HG02623 (cell line): ENCODE measurements at regions not wholly inside any gene's neighbourhood (a gene's known extent, or its start where the extent isn't known, plus 50 kb on each side); places are given as distances from the start of the nearest gene placed in this dataset.
"Not testable (repeated sequence)": the region's sequence is repeated elsewhere in the genome, so short reads cannot be mapped to it uniquely, and the experiment has no call there.

Experiments used
- ATAC-seq: cut with Tn5 transposase; IDR thresholded peaks from one replicate; pipeline ENCODE4 v1.9.1; 2021; ENCODE audit warnings: moderate library complexity; ENCODE audit not compliant: unreplicated experiment

DNA sequence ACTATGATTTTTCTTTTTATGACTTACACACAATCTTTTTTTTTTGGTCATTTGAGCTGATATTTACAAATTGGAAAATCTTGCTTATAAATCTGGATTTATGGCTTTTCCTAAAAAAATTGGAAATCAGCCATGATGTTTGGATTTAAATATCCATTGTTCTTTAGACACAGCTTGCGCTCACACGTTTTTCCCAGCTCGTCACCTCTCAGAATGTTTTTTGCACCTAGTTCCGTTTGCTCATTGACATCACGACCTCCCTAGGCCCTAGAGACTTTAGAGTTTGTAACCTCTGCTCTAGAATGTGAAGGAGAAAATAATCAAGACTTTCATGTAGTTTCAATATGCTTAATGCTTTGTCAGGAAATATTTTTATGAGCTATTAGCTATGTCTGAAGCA lies 930.5 kb downstream of the TLE4 start:
- no peak for ATAC-seq

DNA sequence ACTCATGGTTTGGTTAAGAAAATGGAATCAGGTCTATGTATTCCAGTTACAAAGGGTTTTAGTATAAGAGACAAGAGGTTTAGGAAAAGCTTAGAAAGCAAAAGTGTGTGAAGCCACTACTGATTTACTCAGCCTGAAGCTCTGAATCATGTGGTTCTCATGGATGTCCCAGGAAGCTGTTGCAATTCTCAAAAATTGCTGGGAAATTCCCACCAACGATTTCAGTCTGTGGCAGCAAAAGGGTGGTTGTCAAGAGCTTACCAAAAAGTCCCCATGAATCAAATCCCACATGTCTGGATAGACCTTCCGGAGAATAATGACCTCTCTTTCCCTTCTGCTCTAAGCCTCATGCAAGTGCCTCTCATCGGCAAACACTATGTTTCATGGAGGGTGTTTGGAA lies 929.9 kb downstream of the TLE4 start:
- ATAC-seq: no peak

DNA sequence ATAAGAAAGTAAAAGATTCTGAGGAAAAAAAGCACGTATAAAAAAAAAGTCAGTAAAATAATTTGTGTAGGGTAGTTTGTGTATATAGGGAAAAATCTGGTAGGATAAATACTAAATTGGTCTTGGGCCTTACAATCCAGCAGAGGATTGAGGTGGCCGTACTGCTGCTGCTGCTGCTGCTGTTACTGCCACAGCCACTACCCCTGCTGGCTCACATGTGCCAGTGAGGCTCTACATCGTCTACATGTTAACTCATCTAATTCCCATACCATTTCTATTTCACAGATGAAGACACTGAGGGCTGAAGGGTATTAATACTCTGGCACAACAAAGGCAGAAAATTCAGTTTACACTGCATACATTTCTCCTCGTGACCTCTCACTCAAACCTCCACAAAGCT lies 928.5 kb downstream of the TLE4 start:
- no peak for ATAC-seq

DNA sequence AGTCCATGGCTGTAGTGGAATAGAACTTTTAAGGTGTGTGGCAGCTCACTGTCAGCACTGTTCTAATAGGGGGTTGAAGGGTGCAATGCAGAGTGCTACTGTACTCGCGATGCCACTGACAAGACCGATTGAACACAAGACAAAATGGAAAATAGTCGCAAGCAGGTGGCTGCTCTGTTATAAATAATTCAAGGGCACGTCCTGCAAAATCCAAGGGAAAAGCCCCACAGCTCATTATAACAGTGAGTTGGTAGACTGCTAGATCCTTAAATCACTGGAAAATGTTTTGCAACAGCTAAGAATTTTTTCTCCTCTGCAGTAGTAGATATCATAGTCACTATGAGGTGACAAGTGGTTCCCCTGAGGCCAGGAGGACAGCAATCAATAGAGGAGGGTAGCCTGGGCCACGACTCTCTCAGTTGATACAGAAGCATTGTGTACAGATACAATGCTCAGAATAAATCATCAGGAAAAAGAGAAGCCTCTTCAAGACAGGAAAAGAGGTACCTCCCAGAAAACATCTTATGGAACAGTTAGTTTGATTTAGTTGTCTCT lies 926.3 kb downstream of the TLE4 start:
- no peak for ATAC-seq

DNA sequence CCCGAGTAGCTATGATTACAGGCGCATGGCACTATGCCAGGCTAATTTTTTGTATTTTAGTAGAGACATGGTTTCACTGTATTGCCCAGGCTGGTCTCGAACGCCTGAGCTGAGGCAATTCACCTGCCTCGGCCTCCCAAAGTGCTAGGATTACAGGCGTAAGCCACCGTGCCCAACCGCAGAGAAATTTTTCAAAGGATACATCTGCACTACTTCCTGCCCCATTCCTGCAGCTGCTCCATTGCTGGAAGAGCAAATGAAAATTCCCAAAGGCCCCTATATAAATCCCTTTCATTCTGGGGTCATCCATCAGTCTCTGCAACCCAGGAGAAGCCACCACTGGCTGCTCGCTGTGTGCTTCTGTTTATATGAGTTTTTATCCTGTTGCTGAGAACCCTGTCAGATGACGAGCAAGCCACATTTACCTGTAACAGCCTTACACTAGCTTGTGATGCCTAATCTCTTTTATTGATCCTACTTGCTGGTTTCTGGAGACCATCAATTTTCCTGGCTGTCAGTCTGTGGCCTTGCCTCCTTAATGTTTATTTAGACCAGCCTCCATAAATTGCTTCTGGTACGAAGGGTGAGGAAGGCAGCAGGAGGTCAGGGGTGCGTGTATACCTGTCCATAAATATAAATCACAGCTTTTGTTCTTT lies 925.3 kb downstream of the TLE4 start:
- ATAC-seq: no peak

DNA sequence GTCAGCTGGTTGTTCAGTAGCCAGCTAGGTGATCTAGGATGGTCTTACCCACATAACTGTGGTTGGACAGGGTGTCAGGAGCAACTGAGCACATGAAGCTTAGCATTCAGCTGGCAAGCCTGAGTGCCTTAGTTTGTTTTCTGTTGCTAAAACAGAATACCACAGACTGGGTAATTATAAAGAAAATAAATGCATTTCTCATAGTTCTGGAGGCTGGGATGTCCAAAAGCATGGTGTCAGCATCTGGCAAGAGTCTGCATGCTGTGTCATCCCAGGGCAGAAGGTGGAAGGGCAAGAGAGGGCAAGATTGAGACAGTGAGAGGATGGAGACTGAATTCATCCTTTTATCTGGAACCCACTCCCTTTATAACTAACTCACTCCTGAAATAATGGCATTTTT lies 921.5 kb downstream of the TLE4 start:
- ATAC-seq: no peak

DNA sequence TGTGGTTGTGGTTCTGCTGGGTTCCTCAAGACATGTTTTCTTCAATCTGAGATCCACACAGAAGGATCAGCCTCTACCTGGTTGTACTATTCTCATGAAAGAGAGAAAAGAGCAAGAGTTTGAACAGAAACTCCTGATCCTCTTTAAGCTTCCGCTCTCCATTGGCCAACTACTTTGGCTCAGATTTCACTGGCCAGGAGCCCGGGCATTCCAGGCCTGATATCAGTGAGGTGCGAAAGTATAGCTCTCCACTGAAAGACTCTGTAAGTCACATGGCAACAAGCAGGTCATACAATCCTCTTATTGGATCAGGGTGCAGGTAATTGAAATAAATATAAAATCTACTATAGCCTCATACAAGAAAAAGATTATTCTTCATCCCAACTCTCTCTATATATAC lies 920.5 kb downstream of the TLE4 start:
- ATAC-seq: no peak

DNA sequence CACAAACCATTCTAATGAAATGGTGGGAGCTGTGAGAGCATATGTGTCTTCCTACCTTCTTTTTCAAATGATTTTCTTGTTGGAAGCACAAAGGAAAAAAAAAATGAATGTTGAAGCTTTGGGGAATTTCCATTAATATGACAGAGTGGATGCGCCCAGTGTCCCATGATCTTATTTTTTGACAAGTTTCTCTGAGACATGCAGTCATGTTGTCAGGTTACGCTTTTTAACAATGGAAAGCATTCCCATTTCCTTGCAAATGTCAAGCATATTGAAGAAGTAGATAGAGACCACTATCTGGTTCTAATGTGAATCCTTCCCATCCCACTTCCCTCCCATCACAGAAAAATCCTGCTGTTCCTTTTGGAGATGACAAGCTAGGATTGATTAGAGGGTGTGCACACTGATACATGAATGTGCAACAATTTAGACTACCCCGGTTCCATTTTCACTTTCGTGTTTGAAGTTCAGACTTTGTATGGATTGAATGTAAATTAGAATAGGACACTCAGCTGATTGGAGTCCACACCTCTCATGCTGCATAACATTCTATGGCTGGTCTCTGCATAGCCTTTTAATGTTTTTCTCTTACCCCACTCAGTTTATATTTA lies 919.4 kb downstream of the TLE4 start:
- ATAC-seq: no peak

DNA sequence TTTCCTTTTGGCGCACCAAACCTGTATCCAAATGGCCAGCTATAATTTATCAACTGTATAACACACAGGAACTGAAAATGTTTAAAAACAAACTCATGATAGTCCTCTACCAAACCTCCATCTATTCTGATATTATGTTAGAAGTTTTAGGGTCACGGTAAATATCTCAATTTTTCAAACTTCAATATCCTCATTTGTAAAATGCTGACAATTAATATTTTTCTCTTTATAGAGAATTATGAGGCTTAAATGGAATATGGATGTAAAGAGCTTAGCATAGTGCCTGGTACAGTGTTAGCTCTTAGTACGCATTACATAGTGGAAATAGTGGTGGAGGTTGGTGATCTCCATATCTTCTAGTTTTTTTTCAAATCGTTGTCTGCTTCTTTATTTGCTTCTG lies 917.6 kb downstream of the TLE4 start:
- ATAC-seq: no peak

DNA sequence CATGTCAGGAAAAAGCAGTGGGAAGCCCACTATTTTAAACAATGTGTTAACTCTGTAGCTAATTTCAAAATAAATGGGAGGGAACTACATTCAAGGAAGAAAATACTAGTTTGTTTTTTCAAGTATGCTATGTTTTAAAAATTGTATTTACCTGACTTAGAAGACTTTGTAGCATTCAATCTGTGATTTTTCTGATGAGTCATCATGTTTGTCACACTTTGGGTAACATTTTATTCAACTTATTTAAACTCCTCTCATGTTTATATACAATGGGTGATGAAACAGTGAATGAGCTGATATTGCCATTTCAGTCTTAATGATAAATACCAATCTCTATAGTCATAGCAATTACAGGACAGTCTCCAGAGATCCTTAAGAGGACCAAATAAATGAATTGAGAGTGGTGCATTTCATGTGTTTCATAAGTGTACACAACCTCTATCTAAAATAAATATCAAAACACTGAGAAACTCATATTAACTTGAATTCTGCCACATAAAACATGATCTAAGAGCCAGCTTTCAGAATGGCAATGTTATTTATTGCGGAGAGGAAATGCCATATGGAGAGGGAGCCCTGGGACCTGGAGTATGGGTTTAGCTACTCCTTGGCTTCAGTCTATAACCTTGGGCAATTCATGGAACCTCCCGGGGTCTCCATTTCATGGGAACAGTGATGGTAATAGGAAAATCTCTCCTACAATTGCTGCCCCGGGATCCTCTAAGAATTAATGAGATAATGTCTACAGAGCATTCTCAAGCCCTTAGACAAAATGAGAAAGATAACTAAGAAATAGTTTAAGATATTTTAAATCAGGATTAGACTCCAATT lies 913.9 kb downstream of the TLE4 start:
- no peak for ATAC-seq

DNA sequence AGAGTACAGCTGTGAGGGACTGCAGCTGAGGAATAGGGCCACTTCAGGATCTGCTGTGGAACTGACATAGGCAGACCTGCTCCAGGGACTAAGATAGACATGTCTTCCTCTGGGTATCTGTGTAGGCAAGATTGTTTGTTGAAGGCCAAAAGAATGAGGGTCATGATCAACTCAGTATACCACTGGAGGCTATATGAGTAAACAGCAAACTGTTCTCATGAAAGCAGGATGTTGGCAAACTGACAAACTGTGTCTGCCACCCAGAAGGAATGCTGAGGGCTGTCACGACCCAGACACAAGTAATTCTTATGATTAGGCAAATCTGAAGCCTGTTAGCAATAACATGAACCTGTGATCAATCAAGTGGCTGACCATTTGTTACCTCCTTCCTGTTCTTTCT lies 910.5 kb downstream of the TLE4 start:
- not testable (repeated sequence) for ATAC-seq

DNA sequence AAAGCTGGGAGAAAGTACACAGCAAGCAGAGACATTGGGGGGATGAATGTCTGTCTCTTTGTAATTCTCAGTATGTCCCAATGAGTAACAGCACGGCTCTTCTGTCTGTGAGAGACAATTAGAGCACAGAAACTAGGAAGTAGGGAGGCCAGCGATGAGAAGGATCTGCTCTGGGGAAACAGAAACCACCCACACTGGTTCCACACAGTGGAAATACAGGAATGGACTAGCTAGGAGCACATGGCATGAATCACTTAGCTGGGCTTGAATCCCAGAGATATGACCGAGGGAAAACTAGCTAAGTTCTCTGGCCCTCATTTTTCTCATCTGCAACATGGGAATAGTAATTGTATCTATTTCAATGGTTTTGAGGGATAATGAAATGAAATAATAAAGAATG lies 895.9 kb downstream of the TLE4 start:
- ATAC-seq: no peak

DNA sequence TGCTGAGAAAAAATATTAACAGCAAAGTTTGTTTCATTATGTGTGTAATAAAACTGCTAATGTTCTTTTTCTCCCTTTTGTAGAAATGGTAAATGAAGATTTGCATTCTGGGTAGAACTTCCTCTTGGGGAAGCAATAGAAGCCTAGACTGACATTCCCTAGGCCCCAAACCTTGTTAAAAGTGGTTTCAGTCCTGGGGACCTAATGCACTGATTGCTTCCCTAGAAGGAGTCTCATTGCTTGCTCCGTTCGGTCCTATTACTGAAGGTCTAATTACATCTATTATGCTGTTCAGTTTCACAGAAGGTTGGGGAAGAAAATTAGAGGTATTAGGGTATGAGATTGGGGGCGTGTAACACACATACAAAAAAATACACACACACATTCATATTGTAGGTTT lies 893.8 kb downstream of the TLE4 start:
- no peak for ATAC-seq

DNA sequence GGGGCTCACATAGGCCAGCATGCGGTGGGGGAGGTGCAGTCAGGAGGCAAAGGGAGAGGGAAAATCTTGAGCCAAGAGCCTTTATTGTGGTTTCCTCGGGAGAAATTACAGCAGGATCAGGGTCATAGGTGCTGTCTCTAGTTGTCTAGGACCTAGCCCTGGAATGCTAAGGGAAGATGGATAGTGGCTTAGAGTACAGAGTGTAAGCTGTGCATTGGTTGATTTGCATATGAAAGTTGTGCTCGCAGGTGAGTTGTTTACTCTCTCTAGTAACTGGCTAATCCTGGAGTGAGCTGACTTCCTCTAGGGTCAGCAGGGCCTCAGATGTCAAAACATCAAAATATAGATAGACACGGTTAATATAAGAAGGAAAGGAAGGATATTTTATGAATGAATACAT lies 877.7 kb downstream of the TLE4 start:
- ATAC-seq: no peak

DNA sequence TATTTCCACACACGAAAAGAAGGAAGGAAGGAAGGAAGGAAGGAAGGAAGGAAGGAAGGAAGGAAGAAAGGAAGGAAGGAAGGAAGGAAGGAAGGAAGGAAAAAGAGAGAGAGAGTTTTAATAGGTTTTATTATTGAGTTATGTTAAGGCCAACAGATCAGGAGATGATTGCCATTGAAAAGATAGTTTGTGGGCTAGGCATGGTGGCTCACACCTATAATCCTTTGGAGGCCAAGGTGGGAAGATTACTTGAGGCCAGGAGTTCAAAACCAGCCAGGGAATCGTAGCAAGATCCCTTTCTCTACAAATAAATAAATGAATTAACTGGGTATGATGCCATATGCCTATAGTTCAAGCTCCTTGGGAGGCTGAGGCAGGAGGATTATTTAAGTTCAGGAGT lies 877.2 kb downstream of the TLE4 start:
- no peak for ATAC-seq

DNA sequence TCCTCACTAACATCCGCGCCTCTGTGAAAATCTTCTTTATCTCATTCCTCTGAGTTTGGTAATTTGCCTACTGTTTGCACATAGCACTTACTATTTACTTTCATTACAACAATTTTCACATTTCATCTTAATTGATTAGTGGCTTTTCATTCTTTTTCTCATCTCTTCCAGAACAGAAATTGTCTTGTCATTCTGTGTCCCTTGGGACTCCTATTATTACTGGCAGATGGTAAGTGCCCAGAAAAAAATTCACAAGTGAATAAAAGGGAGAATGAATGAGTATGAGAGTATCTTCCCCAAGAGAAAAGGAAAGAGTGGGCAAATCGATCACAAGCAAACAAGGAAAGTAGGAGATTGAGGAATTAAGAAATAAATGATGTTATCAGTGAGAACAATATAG lies 876.1 kb downstream of the TLE4 start:
- ATAC-seq: no peak

DNA sequence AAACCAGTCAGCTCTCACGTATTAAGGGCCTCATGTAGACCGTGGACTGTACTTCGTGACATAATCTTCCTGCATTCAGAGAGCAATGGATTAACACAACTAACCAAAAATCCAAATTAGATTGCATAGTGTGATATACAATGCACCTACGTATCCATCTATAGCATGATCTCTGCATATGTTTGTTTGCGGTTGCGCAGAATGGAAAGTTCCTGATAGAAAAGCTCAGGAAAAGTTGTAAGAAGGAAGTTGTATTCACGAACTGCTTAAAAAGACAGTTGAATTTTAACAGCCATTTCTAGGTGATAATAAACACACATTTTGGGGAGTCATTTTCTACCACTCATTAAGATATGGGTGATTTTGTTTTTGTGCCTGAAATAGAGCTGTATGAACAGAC lies 869.0 kb downstream of the TLE4 start:
- ATAC-seq: no peak

DNA sequence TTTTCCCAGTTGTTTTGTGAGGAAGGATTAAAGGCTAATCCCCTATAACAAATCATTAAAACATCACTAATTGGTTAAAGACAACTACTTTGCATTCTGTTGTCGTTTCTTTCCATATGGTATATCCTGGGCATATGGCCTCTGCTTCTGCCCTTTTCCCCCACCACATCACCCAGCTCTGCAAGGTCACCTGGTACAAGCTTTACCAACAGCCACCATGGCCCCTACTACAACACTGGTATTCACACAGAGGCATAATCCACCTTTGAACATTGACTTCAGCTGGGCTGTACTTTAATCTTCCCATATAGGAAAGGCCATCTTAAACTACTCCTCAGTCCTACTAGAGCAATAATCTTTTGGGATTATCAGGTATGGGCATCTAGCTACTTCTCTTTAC lies 866.1 kb downstream of the TLE4 start:
- ATAC-seq: no peak

DNA sequence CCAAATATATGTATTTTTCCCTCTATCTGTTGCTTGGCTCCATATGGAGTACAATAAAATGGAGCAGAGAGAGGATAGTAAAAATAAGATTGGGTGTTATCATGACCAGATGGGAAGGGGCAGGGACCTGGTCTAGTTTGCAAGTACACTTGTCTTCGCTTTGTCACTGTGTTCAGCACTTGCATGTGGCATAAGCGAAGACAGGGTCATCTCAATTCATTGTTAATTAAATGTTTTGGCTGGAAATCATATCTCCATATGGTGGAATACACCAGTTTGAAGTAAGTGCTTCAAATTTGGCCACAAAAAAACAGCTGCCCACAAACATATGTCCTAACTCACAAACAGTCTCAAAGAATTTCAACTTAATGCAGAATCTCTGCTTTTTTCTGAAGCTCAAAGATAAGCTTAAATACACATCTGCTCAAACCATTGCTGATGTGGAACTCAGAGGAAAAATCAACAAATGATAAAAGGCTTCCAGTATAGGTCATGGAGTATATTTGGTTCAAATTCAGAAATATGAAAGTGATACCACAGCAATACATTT lies 865.4 kb downstream of the TLE4 start:
- ATAC-seq: no peak

DNA sequence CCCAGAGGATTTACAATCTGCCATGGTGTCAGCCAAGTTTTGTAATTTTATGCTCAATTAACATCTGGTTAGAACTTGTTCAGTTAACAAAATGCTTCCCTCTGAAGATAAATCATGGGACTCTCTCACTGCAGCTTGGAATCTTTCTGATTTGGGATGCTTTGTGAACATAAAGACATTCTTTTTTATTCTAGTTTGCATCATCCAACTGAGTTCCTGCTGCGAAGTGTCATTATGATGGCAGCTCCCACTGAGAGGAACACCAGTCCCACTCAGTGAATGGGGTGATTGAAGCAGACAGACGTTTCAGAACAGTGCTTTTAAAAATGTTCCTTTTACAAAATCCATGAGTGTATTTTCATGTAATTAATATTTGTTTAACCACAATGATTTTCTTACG lies 863.8 kb downstream of the TLE4 start:
- ATAC-seq: no peak

DNA sequence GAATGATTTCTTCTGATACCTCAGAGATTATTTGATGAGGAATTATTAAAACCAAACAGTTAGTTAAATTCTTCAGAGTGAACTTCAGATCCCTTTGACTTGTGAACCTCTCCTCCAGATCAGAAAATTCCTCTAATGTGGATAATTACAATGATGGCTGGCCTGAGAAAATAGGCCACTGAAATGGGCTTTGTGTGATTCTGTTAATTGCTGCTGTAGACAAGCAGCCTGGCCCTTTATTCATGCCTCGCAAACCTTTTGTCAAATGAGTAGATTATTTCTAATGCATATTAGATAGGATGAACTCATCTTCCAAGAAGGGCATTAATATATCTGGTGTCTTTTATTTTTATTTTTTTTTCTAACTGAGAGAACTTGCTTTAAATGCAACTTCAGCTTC lies 855.2 kb downstream of the TLE4 start:
- no peak for ATAC-seq
